GM12891 (cell line): ENCODE measurements at regions not wholly inside any gene's neighbourhood (a gene's known extent, or its start where the extent isn't known, plus 50 kb on each side); places are given as distances from the start of the nearest gene placed in this dataset.

Experiments used
- POLR2A ChIP-seq: IDR thresholded peaks from 2 replicates; pipeline ENCODE4 v1.6.1; 2011; ENCODE audit warnings: low read depth, low read length, control low read depth
- POLR2AphosphoS5 ChIP-seq: IDR thresholded peaks from 2 replicates; pipeline ENCODE4 v1.6.1; 2011; ENCODE audit warnings: low read depth, low read length, control low read depth
- TAF1 ChIP-seq: IDR thresholded peaks from 2 replicates; pipeline ENCODE4 v1.6.1; 2011; ENCODE audit warnings: low read depth, low read length, control low read depth

- no peak for TF ChIP-seq POLR2AphosphoS5
- TF ChIP-seq POLR2A, result no peak
- TF ChIP-seq TAF1, result no peak
Measured at GRCh38 chr9:129451089-129451656, 169.7 kb downstream of the C9orf50 start.
